ENCODE measurements at regions not wholly inside any gene's neighbourhood (a gene's known extent, or its start where the extent isn't known, plus 50 kb on each side); places are given as distances from the start of the nearest gene placed in this dataset.

DNA sequence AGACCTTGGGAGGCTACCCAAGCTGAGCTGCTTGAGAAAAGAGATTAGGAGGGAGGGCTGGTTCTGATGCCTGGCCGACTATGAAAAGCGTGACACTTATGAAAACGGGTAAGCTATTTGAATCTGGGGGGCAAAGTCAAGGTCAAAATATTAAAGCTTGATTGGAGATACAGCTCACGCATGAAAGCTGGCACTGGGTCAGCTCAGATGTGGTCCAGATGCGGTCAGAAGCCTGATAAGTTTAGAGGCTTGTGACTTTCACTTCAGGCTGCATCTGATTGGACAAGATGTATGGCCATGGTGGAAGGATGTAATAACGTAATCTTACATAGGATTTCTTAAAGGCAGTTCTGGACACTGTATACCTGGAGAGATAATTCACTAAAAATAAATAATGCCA is 690.3 kb downstream of the NTRK3 start:
- Histone ChIP-seq H3K79me1 (ENCODE audit: low read depth in 1 of 2, low read length in 2 of 2) (no peaks in the 10 kb centered on the region), H4K5ac (ENCODE audit: low read depth, low read length) (no peak overlapping the region), H2BK20ac (ENCODE audit: low read depth, low read length) (no peak overlapping the region), H3K9ac (ENCODE audit: low read depth, low read length) (no peak overlapping the region), H3K4ac (ENCODE audit: low read depth, low read length) (no peak overlapping the region), H2BK120ac (ENCODE audit: low read depth, low read length) (no peak overlapping the region), H2BK5ac (ENCODE audit: low read depth, low read length, poor library complexity, severe bottlenecking) (no peak overlapping the region), H4K91ac (ENCODE audit: insufficient read depth, low read depth, low read length) (no peak overlapping the region), H3K9me1 (ENCODE audit: insufficient read depth, low read length) (no peaks in the 10 kb centered on the region), H3K27ac (ENCODE audit: insufficient read depth, low read length) (no peak overlapping the region), H3K36me3 (ENCODE audit: control insufficient read depth, insufficient read depth, low read length) (no peaks in the 10 kb centered on the region), H3K56ac (ENCODE audit: extremely low read depth, insufficient read depth, low read length) (no peak overlapping the region), H3K14ac (replicated peaks; ENCODE audit: low read depth, low read length) (no peak overlapping the region), H4K20me1 (ENCODE audit: insufficient read depth, low read length) (no peaks in the 10 kb centered on the region), H3K4me1 (ENCODE audit: control insufficient read depth, insufficient read depth, low read length) (no peaks in the 10 kb centered on the region), H2BK15ac (ENCODE audit: low read depth, low read length) (no peak overlapping the region), H2AK5ac (ENCODE audit: low read depth, low read length) (no peak overlapping the region), H3K9me3 (ENCODE audit: control insufficient read depth, insufficient read depth, low read length) (peaks cover 11% of the 10 kb centered on the region; the same call in 1 of the 2 replicates), H3K18ac (ENCODE audit: low read depth, low read length) (no peak overlapping the region), H3K4me3 (ENCODE audit: insufficient read depth, low read depth, low read length) (no peak overlapping the region), H2AK9ac (replicated peaks; ENCODE audit: low read depth, low read length, poor library complexity) (no peak overlapping the region), H3K23ac (ENCODE audit: low read depth, low read length) (no peak overlapping the region), H3K27me3 (ENCODE audit: control insufficient read depth, insufficient read depth, low read length) (no peaks in the 10 kb centered on the region), H4K8ac (ENCODE audit: low read depth in 2 of 2, low read length in 2 of 2) (no peak overlapping the region), H3K4me2 (ENCODE audit: low read depth, low read length) (no peak overlapping the region), H2AFZ (replicated peaks; ENCODE audit: low read length, poor library complexity) (no peak overlapping the region)
- intact Hi-C loops (cut with micrococcal nuclease) (no loop called here), in situ Hi-C loops (cut with MboI; ENCODE audit: low sequenced_read_pairs) (no loop called here), dilution Hi-C loops (cut with HindIII; ENCODE audit: low sequenced_read_pairs, unreplicated experiment) (no loop called here)
- WGBS, 2 experiments (ENCODE audit: extremely low coverage in 2 of 2, insufficient read length in 1 of 2): 37% methylated on average over 4 of the region's 6 CpGs; no CpG with 5 or more reads in 1 of the 2 experiments
- no peak for ATAC-seq (ENCODE audit: low read depth)
- TF ChIP-seq RCOR1 (IDR thresholded peaks at IDR 0.05; ENCODE audit: insufficient replicate concordance, low read length) (no peak), FOS (IDR thresholded peaks at IDR 0.05; ENCODE audit: low read depth, low read length) (no peak), CHD1 (IDR thresholded peaks at IDR 0.05; ENCODE audit: low read depth, low read length) (no peak), SMC3 (IDR thresholded peaks at IDR 0.05; ENCODE audit: low read depth, low read length) (no peak), CEBPB (IDR thresholded peaks at IDR 0.05; ENCODE audit: low read depth, low read length) (no peak), RAD21 (IDR thresholded peaks at IDR 0.05; ENCODE audit: low read length) (no peak), BHLHE40 (IDR thresholded peaks at IDR 0.05; ENCODE audit: low read depth, low read length) (no peak), POLR2A (IDR thresholded peaks at IDR 0.05; ENCODE audit: low read depth, low read length) (no peak), NFE2L2 (IDR thresholded peaks at IDR 0.05; ENCODE audit: low read depth, low read length) (no peak), RFX5 (IDR thresholded peaks at IDR 0.05; ENCODE audit: low read depth, low read length) (no peak), USF2 (IDR thresholded peaks at IDR 0.05; ENCODE audit: low read depth, low read length) (no peak), MAZ (IDR thresholded peaks at IDR 0.05; ENCODE audit: borderline replicate concordance, low read depth, low read length) (no peak)
- ChIA-PET POLR2A (ENCODE audit: unreplicated experiment) (no interaction called here), CTCF (interaction anchor here (1.8 kb wide), 1 partner anchor 10 kb away, joined by 5 read pairs; no protein-coding TSS in a partner anchor)
- DNase-seq: no peak
- no TSS peak for BruUV-seq (replicated peaks)
